ENCODE measurements at regions not wholly inside any gene's neighbourhood (a gene's known extent, or its start where the extent isn't known, plus 50 kb on each side); places are given as distances from the start of the nearest gene placed in this dataset.

GRCh38 chr16:79466111-79466510 is 134.4 kb downstream of the MAF start:
- POLR2A ChIA-PET, result no interaction called here
- no peak for ATAC-seq (ENCODE audit: low read depth)
- Mint-ChIP-seq H3K27me3 (peaks cover 2% of the 10 kb centered on the region), H3K4me3 (no peak overlapping the region), H3K27ac (no peak overlapping the region), H3K36me3 (ENCODE audit: low read depth) (no peaks in the 10 kb centered on the region), H3K4me1 (no peaks in the 10 kb centered on the region), H3K9me3 (no peaks in the 10 kb centered on the region)
- CTCF ChIA-PET, result no interaction called here
- intact Hi-C loops (cut with micrococcal nuclease), result no loop called here
- no peak for TF ChIP-seq CTCF (IDR thresholded peaks at IDR 0.05)
- no peak for DNase-seq

GRCh38 chr16:79463841-79464240 is 136.7 kb downstream of the MAF start:
- no peak overlapping the region for H3K4me3 Mint-ChIP-seq
- intact Hi-C loops (cut with micrococcal nuclease), result no loop called here
- H3K9me3 Mint-ChIP-seq, result no peaks in the 10 kb centered on the region
- ChIA-PET CTCF (no interaction called here), POLR2A (no interaction called here)
- peaks cover 2% of the 10 kb centered on the region for H3K27me3 Mint-ChIP-seq
- DNase-seq (no peak), ATAC-seq (ENCODE audit: low read depth) (no peak)
- no peaks in the 10 kb centered on the region for H3K36me3 Mint-ChIP-seq (ENCODE audit: low read depth)
- H3K27ac Mint-ChIP-seq, result no peak overlapping the region
- TF ChIP-seq CTCF (IDR thresholded peaks at IDR 0.05), result no peak
- H3K4me1 Mint-ChIP-seq, result no peaks in the 10 kb centered on the region

GRCh38 chr16:79456036-79456435 is 144.5 kb downstream of the MAF start:
- ATAC-seq (ENCODE audit: low read depth) (no peak), DNase-seq (no peak)
- CTCF ChIA-PET, result no interaction called here
- Mint-ChIP-seq H3K4me3 (no peak overlapping the region), H3K27ac (no peak overlapping the region), H3K9me3 (no peaks in the 10 kb centered on the region), H3K4me1 (no peaks in the 10 kb centered on the region), H3K36me3 (ENCODE audit: low read depth) (no peaks in the 10 kb centered on the region), H3K27me3 (no peaks in the 10 kb centered on the region)
- intact Hi-C loops (cut with micrococcal nuclease), result no loop called here
- POLR2A ChIA-PET, result no interaction called here
- no peak for TF ChIP-seq CTCF (IDR thresholded peaks at IDR 0.05)

GRCh38 chr16:79452671-79453070 is 147.9 kb downstream of the MAF start:
- ChIA-PET POLR2A (no interaction called here), CTCF (no interaction called here)
- ATAC-seq (ENCODE audit: low read depth) (no peak), DNase-seq (no peak)
- Mint-ChIP-seq H3K27ac (no peak overlapping the region), H3K4me3 (no peak overlapping the region), H3K27me3 (no peaks in the 10 kb centered on the region), H3K36me3 (ENCODE audit: low read depth) (no peaks in the 10 kb centered on the region), H3K9me3 (no peaks in the 10 kb centered on the region), H3K4me1 (no peaks in the 10 kb centered on the region)
- intact Hi-C loops (cut with micrococcal nuclease), result no loop called here
- no peak for TF ChIP-seq CTCF (IDR thresholded peaks at IDR 0.05)

GRCh38 chr16:79451196-79451816 is 149.2 kb downstream of the MAF start:
- DNase-seq, result no peak
- Mint-ChIP-seq H3K4me3 (no peak overlapping the region), H3K27me3 (no peaks in the 10 kb centered on the region), H3K9me3 (no peaks in the 10 kb centered on the region), H3K27ac (no peak overlapping the region), H3K36me3 (ENCODE audit: low read depth) (no peaks in the 10 kb centered on the region), H3K4me1 (no peaks in the 10 kb centered on the region)
- no peak for TF ChIP-seq CTCF (IDR thresholded peaks at IDR 0.05)
- POLR2A ChIA-PET, result no interaction called here
- ATAC-seq (ENCODE audit: low read depth), result no peak
- intact Hi-C loops (cut with micrococcal nuclease), result no loop called here
- CTCF ChIA-PET, result no interaction called here
